ENCODE measurements at regions not wholly inside any gene's neighbourhood (a gene's known extent, or its start where the extent isn't known, plus 50 kb on each side); places are given as distances from the start of the nearest gene placed in this dataset.
"Not testable (repeated sequence)": the region's sequence is repeated elsewhere in the genome, so short reads cannot be mapped to it uniquely, and the experiment has no call there.

GRCh38 chr2:133624551-133624950 is 56.3 kb upstream of the NCKAP5 start:
- DNase-seq (ENCODE audit: low spot score), result no peak

- DNase-seq (ENCODE audit: low spot score), result no peak
These were observed 59.5 kb upstream of the NCKAP5 start for GRCh38 chr2:133627741-133628140.

GRCh38 chr2:133633309-133633708 is 65.0 kb upstream of the NCKAP5 start:
- DNase-seq (ENCODE audit: low spot score), result no peak

GRCh38 chr2:133633881-133634409 is 65.7 kb upstream of the NCKAP5 start:
- no peak for DNase-seq (ENCODE audit: low spot score)

DNA sequence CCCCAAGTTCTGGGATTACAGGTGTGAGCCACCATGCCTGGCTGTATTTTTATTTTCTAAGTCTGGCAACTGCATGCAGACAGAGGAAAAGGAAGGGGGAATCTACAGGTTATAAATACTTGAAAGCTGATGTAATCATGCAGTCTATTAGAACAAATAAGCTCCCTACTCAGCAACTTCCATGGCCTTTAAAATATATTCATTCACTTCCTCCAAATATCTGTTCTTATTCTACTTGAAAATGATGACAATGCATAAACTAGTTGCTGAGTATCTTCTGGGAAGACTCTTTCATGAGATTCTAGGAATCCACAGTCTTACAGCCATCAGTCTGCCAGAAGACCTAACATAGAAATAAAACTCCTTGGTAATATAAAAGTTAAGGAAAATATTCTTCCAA is 66.9 kb upstream of the NCKAP5 start:
- no peak for DNase-seq (ENCODE audit: low spot score)

- DNase-seq (ENCODE audit: low spot score), result peak; percentile 9
These were observed 68.0 kb upstream of the NCKAP5 start for GRCh38 chr2:133636287-133636686.

GRCh38 chr2:133640103-133640502 is 71.8 kb upstream of the NCKAP5 start:
- peak; percentile 21 for DNase-seq (ENCODE audit: low spot score)

DNA sequence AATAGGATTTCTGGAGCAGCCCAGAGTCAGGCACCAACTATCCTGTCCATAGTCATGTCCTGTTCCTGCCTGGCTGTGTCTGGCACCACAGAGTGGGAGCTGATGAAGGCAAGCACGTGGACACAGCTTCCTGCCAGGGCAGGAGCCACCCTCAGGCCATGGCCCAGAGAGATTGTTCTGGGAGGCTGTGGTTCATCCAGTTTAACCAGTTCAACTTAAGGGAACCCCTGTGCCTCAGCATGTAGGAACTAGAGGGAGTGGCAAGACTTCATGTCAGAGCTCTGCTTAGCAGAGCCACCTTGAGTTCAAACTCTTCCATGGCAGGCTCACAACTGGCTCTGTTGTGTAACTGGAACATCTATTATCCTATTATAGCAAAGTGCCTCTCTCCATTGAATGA is 73.2 kb upstream of the NCKAP5 start:
- DNase-seq (ENCODE audit: low spot score), result peak; percentile 89

- DNase-seq (ENCODE audit: low spot score), result peak; percentile 65
These were observed 73.9 kb upstream of the NCKAP5 start for GRCh38 chr2:133641942-133642725.

GRCh38 chr2:133642791-133643191 is 74.5 kb upstream of the NCKAP5 start:
- DNase-seq (ENCODE audit: low spot score), result peak; percentile 92

- DNase-seq (ENCODE audit: low spot score), result peak; percentile 14
These were observed 75.6 kb upstream of the NCKAP5 start for GRCh38 chr2:133643863-133644262.

GRCh38 chr2:133644846-133645245 is 76.6 kb upstream of the NCKAP5 start:
- peak; percentile 14 for DNase-seq (ENCODE audit: low spot score)

GRCh38 chr2:133647386-133647785 is 79.1 kb upstream of the NCKAP5 start:
- not testable (repeated sequence) for DNase-seq (ENCODE audit: low spot score)

DNA sequence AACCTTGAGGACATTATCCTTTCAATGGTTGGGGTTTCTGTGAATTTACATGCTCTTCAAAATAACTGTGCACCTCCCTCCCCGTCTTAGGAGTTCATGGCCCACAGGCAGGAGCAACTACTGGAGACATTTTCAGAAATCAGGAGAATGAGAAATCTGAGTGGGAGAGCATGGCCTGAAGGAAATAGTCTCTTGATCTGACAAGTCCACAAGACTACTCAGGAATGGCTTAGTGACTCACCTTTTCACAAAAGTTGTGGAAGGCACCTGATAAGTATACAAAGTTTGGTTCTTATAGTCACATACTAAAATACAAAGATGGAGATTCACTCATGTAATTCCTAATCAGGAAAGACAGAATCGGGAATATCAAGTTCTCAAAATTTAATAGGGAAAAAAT is 83.6 kb upstream of the NCKAP5 start:
- no peak for DNase-seq (ENCODE audit: low spot score)

GRCh38 chr2:133652398-133652797 is 84.1 kb upstream of the NCKAP5 start:
- no peak for DNase-seq (ENCODE audit: low spot score)

GRCh38 chr2:133653056-133653455 is 84.8 kb upstream of the NCKAP5 start:
- no peak for DNase-seq (ENCODE audit: low spot score)

DNA sequence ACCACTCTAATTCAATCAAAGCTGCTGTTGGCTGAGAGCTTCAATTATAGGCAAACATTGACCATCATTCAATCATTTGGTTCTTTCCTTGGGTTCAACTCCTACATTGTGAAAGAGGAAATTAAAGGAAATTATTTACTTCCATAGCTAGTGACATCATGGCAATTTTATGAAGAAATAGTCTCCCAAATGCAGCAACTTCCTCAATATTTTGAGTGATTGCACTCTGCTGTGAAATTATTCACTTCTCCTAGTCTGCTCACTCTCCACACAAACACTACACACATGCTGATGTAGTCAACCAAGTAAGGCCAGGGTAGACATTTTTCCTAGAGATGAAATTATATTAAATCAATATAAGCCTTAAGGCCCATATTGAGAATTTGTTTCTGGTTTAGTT is 86.7 kb upstream of the NCKAP5 start:
- DNase-seq (ENCODE audit: low spot score), result no peak

GRCh38 chr2:133655610-133656009 is 87.3 kb upstream of the NCKAP5 start:
- DNase-seq (ENCODE audit: low spot score), result no peak

GRCh38 chr2:133657591-133657990 is 89.3 kb upstream of the NCKAP5 start:
- DNase-seq (ENCODE audit: low spot score), result no peak

GRCh38 chr2:133658020-133658903 is 90.0 kb upstream of the NCKAP5 start:
- DNase-seq (ENCODE audit: low spot score), result no peak

DNA sequence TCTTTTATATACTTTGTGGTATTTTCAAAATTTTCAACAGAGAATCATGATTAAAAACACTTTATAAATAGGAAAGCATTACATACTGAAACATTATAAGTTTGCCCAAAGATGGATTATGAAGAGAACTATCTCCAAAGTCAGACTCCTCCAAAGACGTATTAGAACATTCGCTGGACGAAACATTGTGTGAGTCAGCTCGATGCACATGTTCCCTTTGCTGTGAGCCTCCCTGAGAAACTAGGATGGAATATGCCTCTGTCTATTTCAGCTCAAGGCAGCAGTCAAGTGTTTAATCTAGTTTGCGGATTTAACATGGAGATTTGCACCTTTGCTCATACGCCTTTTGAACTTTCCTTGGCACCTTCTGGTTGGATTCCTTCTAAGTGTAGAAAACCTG is 92.2 kb upstream of the NCKAP5 start:
- no peak for DNase-seq (ENCODE audit: low spot score)

GRCh38 chr2:133661392-133661791 is 93.1 kb upstream of the NCKAP5 start:
- no peak for DNase-seq (ENCODE audit: low spot score)

- no peak for DNase-seq (ENCODE audit: low spot score)
These were observed 98.4 kb upstream of the NCKAP5 start for GRCh38 chr2:133666621-133667020.
